ENCODE measurements at regions not wholly inside any gene's neighbourhood (a gene's known extent, or its start where the extent isn't known, plus 50 kb on each side); places are given as distances from the start of the nearest gene placed in this dataset.

DNA sequence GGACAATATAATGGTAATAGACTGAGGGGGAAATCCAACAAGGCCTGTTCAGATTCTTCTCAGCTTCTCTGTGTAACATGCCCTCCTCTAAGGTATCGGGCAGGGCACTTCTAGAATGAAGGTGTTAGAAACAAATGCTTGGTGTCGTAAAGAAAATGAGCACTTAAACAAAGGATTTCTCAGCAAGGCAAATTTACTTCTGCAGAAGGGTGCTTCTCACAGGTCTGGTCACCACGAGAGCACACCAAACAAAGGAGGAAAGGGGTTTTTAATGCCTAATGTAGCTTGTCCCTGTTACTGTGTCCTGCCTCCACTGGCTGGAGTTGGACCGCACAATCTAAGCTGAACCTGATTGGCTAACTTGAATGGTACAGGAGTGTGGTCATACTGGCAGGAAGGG lies 642.6 kb upstream of the CDH8 start:
- H3K9me2 ChIP-seq (ENCODE audit: insufficient read depth, low read length) = no peaks in the 10 kb centered on the region
- H3K27me3 ChIP-seq (ENCODE audit: insufficient read depth, low read depth, low read length) = no peaks in the 10 kb centered on the region
- H3K9ac ChIP-seq (ENCODE audit: low read length) = no peak overlapping the region
- no peaks in the 10 kb centered on the region for H3K36me3 ChIP-seq (ENCODE audit: insufficient read depth, low read length)
- H3K27ac ChIP-seq (ENCODE audit: low read length) = no peak overlapping the region
- no peaks in the 10 kb centered on the region for H3K9me3 ChIP-seq (ENCODE audit: low read length)
- no peaks in the 10 kb centered on the region for H3F3A ChIP-seq (ENCODE audit: insufficient read depth, low read length, poor library complexity, severe bottlenecking)
- no peak overlapping the region for H3K4me3 ChIP-seq (ENCODE audit: low read length)
- no peak for TF ChIP-seq EZH2 (IDR thresholded peaks at IDR 0.05; ENCODE audit: borderline replicate concordance, insufficient read depth, low read length, poor library complexity, severe bottlenecking)
- TF ChIP-seq RAD21 (conservative IDR thresholded peaks at IDR 0.05) = no peak
- TF ChIP-seq TAF1 (IDR thresholded peaks at IDR 0.05; ENCODE audit: low read depth) = no peak
- H3K4me2 ChIP-seq (ENCODE audit: low read length) = no peak overlapping the region
- no peaks in the 10 kb centered on the region for H3K79me2 ChIP-seq (replicated peaks; ENCODE audit: insufficient read depth, low read length)
- no peak overlapping the region for H2AFZ ChIP-seq (ENCODE audit: low read depth, low read length)
- H4K20me1 ChIP-seq (ENCODE audit: insufficient read depth) = no peaks in the 10 kb centered on the region

DNA sequence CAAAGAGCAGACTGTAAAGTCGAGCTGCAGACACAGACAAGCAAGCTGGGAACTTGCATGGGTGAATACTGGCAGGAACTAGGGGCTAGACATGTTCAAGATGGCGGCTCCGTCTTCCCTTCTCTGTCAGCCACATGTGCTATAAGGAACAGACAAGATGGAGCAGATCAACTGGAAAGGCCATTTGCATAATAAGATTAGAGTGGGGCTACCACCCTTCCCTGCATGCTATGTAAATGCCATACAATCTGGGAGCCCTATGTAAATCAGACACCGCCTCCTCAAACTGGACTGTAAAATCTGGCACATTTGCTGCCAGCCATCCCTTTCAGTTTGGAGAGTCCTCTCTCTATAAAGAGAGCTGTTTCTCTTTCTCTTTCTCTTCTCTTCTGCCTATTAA lies 640.1 kb upstream of the CDH8 start:
- Histone ChIP-seq H3F3A (ENCODE audit: insufficient read depth, low read length, poor library complexity, severe bottlenecking) (no peaks in the 10 kb centered on the region), H3K4me2 (ENCODE audit: low read length) (no peak overlapping the region), H4K20me1 (ENCODE audit: insufficient read depth) (no peaks in the 10 kb centered on the region), H3K27ac (ENCODE audit: low read length) (no peak overlapping the region), H3K79me2 (replicated peaks; ENCODE audit: insufficient read depth, low read length) (no peaks in the 10 kb centered on the region), H3K27me3 (ENCODE audit: insufficient read depth, low read depth, low read length) (no peaks in the 10 kb centered on the region), H3K9ac (ENCODE audit: low read length) (no peak overlapping the region), H3K4me3 (ENCODE audit: low read length) (no peak overlapping the region), H3K9me2 (ENCODE audit: insufficient read depth, low read length) (no peaks in the 10 kb centered on the region), H3K36me3 (ENCODE audit: insufficient read depth, low read length) (no peaks in the 10 kb centered on the region), H2AFZ (ENCODE audit: low read depth, low read length) (no peak overlapping the region), H3K9me3 (ENCODE audit: low read length) (no peaks in the 10 kb centered on the region)
- no peak for TF ChIP-seq EP300 (conservative IDR thresholded peaks at IDR 0.05; ENCODE audit: poor library complexity, severe bottlenecking)
- TF ChIP-seq SMC3 (conservative IDR thresholded peaks at IDR 0.05; ENCODE audit: poor library complexity) = no peak
- TF ChIP-seq, protein P1, sequence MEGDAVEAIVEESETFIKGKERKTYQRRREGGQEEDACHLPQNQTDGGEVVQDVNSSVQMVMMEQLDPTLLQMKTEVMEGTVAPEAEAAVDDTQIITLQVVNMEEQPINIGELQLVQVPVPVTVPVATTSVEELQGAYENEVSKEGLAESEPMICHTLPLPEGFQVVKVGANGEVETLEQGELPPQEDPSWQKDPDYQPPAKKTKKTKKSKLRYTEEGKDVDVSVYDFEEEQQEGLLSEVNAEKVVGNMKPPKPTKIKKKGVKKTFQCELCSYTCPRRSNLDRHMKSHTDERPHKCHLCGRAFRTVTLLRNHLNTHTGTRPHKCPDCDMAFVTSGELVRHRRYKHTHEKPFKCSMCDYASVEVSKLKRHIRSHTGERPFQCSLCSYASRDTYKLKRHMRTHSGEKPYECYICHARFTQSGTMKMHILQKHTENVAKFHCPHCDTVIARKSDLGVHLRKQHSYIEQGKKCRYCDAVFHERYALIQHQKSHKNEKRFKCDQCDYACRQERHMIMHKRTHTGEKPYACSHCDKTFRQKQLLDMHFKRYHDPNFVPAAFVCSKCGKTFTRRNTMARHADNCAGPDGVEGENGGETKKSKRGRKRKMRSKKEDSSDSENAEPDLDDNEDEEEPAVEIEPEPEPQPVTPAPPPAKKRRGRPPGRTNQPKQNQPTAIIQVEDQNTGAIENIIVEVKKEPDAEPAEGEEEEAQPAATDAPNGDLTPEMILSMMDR (IDR thresholded peaks at IDR 0.05; ENCODE audit: poor library complexity, severe bottlenecking) = no peak
- TF ChIP-seq, protein P2, sequence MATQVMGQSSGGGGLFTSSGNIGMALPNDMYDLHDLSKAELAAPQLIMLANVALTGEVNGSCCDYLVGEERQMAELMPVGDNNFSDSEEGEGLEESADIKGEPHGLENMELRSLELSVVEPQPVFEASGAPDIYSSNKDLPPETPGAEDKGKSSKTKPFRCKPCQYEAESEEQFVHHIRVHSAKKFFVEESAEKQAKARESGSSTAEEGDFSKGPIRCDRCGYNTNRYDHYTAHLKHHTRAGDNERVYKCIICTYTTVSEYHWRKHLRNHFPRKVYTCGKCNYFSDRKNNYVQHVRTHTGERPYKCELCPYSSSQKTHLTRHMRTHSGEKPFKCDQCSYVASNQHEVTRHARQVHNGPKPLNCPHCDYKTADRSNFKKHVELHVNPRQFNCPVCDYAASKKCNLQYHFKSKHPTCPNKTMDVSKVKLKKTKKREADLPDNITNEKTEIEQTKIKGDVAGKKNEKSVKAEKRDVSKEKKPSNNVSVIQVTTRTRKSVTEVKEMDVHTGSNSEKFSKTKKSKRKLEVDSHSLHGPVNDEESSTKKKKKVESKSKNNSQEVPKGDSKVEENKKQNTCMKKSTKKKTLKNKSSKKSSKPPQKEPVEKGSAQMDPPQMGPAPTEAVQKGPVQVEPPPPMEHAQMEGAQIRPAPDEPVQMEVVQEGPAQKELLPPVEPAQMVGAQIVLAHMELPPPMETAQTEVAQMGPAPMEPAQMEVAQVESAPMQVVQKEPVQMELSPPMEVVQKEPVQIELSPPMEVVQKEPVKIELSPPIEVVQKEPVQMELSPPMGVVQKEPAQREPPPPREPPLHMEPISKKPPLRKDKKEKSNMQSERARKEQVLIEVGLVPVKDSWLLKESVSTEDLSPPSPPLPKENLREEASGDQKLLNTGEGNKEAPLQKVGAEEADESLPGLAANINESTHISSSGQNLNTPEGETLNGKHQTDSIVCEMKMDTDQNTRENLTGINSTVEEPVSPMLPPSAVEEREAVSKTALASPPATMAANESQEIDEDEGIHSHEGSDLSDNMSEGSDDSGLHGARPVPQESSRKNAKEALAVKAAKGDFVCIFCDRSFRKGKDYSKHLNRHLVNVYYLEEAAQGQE (IDR thresholded peaks at IDR 0.05; ENCODE audit: borderline replicate concordance) = no peak
- no peak for TF ChIP-seq TAF1 (IDR thresholded peaks at IDR 0.05; ENCODE audit: low read depth)
- no peak for TF ChIP-seq MXI1 (conservative IDR thresholded peaks at IDR 0.05; ENCODE audit: poor library complexity, severe bottlenecking)
- no peak for TF ChIP-seq POLR2AphosphoS5 (IDR thresholded peaks at IDR 0.05)
- no peak for TF ChIP-seq RAD21 (conservative IDR thresholded peaks at IDR 0.05)
- TF ChIP-seq EZH2 (IDR thresholded peaks at IDR 0.05; ENCODE audit: borderline replicate concordance, insufficient read depth, low read length, poor library complexity, severe bottlenecking) = no peak

DNA sequence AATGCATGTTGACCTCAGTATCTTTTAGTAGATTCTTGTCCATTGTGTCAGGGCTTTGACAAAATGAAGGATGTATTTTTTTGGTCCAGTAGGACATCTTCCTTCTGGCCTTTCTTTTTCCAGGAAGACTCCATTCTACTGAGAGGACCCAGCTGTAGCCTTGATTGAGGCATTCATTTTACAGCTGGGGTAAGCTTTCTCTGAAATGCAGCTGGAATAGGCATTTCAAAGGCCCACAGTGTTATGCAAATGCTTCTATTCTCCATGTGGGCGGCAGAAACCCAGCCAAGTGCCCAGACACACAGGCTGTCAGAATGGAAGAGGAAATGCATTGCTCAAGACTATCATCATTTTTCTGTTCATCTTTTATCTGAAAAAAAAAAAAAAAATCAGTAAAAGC lies 629.0 kb upstream of the CDH8 start:
- no peaks in the 10 kb centered on the region for H3K27me3 ChIP-seq (ENCODE audit: insufficient read depth, low read depth, low read length)

More for the DNA sequence above, 629.0 kb upstream of the CDH8 start:
- Histone ChIP-seq H3K4me3 (ENCODE audit: low read length) (no peak overlapping the region), H3K9me3 (ENCODE audit: low read length) (no peaks in the 10 kb centered on the region), H3K36me3 (ENCODE audit: insufficient read depth, low read length) (no peaks in the 10 kb centered on the region), H3F3A (ENCODE audit: insufficient read depth, low read length, poor library complexity, severe bottlenecking) (no peaks in the 10 kb centered on the region), H2AFZ (ENCODE audit: low read depth, low read length) (no peak overlapping the region), H3K9ac (ENCODE audit: low read length) (no peak overlapping the region), H3K27ac (ENCODE audit: low read length) (no peak overlapping the region), H3K4me2 (ENCODE audit: low read length) (no peak overlapping the region), H3K9me2 (ENCODE audit: insufficient read depth, low read length) (no peaks in the 10 kb centered on the region), H4K20me1 (ENCODE audit: insufficient read depth) (no peaks in the 10 kb centered on the region), H3K79me2 (replicated peaks; ENCODE audit: insufficient read depth, low read length) (no peaks in the 10 kb centered on the region)
- no peak for TF ChIP-seq MXI1 (conservative IDR thresholded peaks at IDR 0.05; ENCODE audit: poor library complexity, severe bottlenecking)
- no peak for TF ChIP-seq SMC3 (conservative IDR thresholded peaks at IDR 0.05; ENCODE audit: poor library complexity)
- TF ChIP-seq, protein P1 (IDR thresholded peaks at IDR 0.05; ENCODE audit: poor library complexity, severe bottlenecking) = no peak
- TF ChIP-seq RAD21 (conservative IDR thresholded peaks at IDR 0.05) = no peak
- TF ChIP-seq EZH2 (IDR thresholded peaks at IDR 0.05; ENCODE audit: borderline replicate concordance, insufficient read depth, low read length, poor library complexity, severe bottlenecking) = no peak
- TF ChIP-seq, protein P2 (IDR thresholded peaks at IDR 0.05; ENCODE audit: borderline replicate concordance) = no peak
- TF ChIP-seq TAF1 (IDR thresholded peaks at IDR 0.05; ENCODE audit: low read depth) = no peak
- TF ChIP-seq POLR2AphosphoS5 (IDR thresholded peaks at IDR 0.05) = no peak
- no peak for TF ChIP-seq EP300 (conservative IDR thresholded peaks at IDR 0.05; ENCODE audit: poor library complexity, severe bottlenecking)
